ENCODE measurements at regions not wholly inside any gene's neighbourhood (a gene's known extent, or its start where the extent isn't known, plus 50 kb on each side); places are given as distances from the start of the nearest gene placed in this dataset.

DNA sequence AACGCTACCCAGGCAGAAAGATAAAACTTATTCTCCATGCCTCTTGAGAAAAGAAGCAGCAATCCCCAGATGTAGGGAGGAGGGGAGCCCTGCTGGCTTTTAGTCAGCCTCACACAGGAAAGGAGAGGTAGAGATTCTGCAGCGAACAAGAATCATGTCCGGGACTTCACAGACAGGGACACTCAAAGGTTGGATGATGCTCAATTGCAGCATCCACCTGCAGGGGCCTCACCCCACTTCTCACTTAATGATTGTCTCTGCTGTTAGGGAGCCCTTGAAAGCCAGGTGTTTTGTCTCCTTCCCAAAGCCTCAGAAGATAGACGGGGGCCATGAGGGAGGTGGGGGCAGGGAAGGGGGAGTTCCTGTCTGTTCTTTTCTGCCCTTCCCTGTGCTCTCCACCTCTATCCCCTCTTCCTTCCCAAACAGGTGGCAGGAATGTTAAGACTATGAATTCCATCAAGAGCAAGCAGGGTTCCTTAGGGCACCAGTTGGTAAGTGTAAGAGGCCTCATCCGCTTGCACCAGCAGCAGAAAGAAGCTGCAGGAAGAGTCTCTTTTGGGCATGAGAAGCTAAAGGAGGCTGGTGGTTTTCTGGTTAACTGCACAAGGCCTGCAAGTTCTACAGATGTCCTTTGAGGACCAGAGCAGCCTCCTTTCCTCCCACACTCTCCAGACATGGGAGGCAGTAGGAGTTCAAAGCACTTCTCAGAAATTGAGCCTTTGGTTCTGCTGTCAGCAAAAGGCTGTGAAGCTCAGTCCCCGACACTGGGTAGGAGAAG lies 154.7 kb upstream of the TNP1 start:
- TF ChIP-seq, protein P1, sequence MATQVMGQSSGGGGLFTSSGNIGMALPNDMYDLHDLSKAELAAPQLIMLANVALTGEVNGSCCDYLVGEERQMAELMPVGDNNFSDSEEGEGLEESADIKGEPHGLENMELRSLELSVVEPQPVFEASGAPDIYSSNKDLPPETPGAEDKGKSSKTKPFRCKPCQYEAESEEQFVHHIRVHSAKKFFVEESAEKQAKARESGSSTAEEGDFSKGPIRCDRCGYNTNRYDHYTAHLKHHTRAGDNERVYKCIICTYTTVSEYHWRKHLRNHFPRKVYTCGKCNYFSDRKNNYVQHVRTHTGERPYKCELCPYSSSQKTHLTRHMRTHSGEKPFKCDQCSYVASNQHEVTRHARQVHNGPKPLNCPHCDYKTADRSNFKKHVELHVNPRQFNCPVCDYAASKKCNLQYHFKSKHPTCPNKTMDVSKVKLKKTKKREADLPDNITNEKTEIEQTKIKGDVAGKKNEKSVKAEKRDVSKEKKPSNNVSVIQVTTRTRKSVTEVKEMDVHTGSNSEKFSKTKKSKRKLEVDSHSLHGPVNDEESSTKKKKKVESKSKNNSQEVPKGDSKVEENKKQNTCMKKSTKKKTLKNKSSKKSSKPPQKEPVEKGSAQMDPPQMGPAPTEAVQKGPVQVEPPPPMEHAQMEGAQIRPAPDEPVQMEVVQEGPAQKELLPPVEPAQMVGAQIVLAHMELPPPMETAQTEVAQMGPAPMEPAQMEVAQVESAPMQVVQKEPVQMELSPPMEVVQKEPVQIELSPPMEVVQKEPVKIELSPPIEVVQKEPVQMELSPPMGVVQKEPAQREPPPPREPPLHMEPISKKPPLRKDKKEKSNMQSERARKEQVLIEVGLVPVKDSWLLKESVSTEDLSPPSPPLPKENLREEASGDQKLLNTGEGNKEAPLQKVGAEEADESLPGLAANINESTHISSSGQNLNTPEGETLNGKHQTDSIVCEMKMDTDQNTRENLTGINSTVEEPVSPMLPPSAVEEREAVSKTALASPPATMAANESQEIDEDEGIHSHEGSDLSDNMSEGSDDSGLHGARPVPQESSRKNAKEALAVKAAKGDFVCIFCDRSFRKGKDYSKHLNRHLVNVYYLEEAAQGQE (IDR thresholded peaks at IDR 0.05; ENCODE audit: unreplicated experiment): no peak
- TF ChIP-seq CREB1 (CRISPR knock-in tag; IDR thresholded peaks at IDR 0.05; ENCODE audit: low read depth) (no peak), NANOG (IDR thresholded peaks at IDR 0.05; ENCODE audit: borderline replicate concordance) (no peak), EZH2 (IDR thresholded peaks at IDR 0.05; ENCODE audit: low read depth, unreplicated experiment) (no peak), POLR2AphosphoS5 (IDR thresholded peaks at IDR 0.05; ENCODE audit: low read depth) (no peak), EZH2phosphoT487 (IDR thresholded peaks at IDR 0.05; ENCODE audit: unreplicated experiment) (no peak)
- TF ChIP-seq, protein P2, sequence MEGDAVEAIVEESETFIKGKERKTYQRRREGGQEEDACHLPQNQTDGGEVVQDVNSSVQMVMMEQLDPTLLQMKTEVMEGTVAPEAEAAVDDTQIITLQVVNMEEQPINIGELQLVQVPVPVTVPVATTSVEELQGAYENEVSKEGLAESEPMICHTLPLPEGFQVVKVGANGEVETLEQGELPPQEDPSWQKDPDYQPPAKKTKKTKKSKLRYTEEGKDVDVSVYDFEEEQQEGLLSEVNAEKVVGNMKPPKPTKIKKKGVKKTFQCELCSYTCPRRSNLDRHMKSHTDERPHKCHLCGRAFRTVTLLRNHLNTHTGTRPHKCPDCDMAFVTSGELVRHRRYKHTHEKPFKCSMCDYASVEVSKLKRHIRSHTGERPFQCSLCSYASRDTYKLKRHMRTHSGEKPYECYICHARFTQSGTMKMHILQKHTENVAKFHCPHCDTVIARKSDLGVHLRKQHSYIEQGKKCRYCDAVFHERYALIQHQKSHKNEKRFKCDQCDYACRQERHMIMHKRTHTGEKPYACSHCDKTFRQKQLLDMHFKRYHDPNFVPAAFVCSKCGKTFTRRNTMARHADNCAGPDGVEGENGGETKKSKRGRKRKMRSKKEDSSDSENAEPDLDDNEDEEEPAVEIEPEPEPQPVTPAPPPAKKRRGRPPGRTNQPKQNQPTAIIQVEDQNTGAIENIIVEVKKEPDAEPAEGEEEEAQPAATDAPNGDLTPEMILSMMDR (conservative IDR thresholded peaks at IDR 0.05; ENCODE audit: low read depth in 2 of 2): no peak
- TF ChIP-seq, protein P3, sequence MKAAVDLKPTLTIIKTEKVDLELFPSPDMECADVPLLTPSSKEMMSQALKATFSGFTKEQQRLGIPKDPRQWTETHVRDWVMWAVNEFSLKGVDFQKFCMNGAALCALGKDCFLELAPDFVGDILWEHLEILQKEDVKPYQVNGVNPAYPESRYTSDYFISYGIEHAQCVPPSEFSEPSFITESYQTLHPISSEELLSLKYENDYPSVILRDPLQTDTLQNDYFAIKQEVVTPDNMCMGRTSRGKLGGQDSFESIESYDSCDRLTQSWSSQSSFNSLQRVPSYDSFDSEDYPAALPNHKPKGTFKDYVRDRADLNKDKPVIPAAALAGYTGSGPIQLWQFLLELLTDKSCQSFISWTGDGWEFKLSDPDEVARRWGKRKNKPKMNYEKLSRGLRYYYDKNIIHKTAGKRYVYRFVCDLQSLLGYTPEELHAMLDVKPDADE (IDR thresholded peaks at IDR 0.05): no peak
